H1 (cell line): ENCODE measurements at regions not wholly inside any gene's neighbourhood (a gene's known extent, or its start where the extent isn't known, plus 50 kb on each side); places are given as distances from the start of the nearest gene placed in this dataset.

Source experiments
- CTCF ChIA-PET: fragments of 300-600 bp; sonication (Branson Sonifier 250); formaldehyde crosslinking; loops from one replicate; lab custom pipeline; 2021; ENCODE audit not compliant: partially characterized antibody; lab: Charles Lee
- POLR2A ChIA-PET: fragments of 300-600 bp; sonication (Branson Sonifier 250); formaldehyde crosslinking; loops from one replicate; lab custom pipeline; 2021; ENCODE audit warnings: inconsistent platforms; ENCODE audit not compliant: partially characterized antibody; lab: Charles Lee
- DNase-seq, 2 experiments: peaks; one replicate each; pipeline versions ENCODE4 v3.0.0 to v3.0.0-alpha.2; 2010 to 2022; ENCODE audit warnings: low spot score in 2 of 2, low read depth in 1 of 2, mixed read lengths in 1 of 2
- FAIRE-seq: peaks from 2 replicates; lab custom pipeline; 2011; peaks lifted over from hg19 to GRCh38; lab: Jason Lieb, UNC
- H2AFZ ChIP-seq: 2 replicates; pipeline ENCODE4 v1.8.1; 2012; ENCODE audit warnings: low read length, inconsistent platforms
- H2AK5ac ChIP-seq: 2 replicates; pipeline ENCODE4 v1.6.1; 2013; ENCODE audit warnings: low read depth, low read length
- H2BK120ac ChIP-seq: replicated peaks from 2 replicates; pipeline ENCODE3; 2013; ENCODE audit warnings: low read depth, low read length, inconsistent platforms
- H2BK12ac ChIP-seq: 2 replicates; pipeline ENCODE4 v1.6.1; 2013; ENCODE audit warnings: low read depth, low read length
- H2BK15ac ChIP-seq: 2 replicates; pipeline ENCODE4 v1.6.1; 2013; ENCODE audit warnings: low read length
- H2BK20ac ChIP-seq: 2 replicates; pipeline ENCODE4 v1.6.1; 2013; ENCODE audit warnings: low read length
- H2BK5ac ChIP-seq: 2 replicates; pipeline ENCODE4 v1.6.1; 2013; ENCODE audit warnings: low read depth, low read length
- H3K14ac ChIP-seq: 2 replicates; pipeline ENCODE4 v1.6.1; 2013; ENCODE audit warnings: inconsistent platforms; ENCODE audit not compliant: insufficient read length
- H3K18ac ChIP-seq: 2 replicates; pipeline ENCODE4 v1.6.1; 2013; ENCODE audit warnings: low read length; ENCODE audit errors: extremely low read depth
- H3K23ac ChIP-seq: 2 replicates; pipeline ENCODE4 v1.6.1; 2013; ENCODE audit warnings: inconsistent platforms; ENCODE audit not compliant: insufficient read length
- H3K23me2 ChIP-seq: 2 replicates; pipeline ENCODE4 v1.6.1; 2013; ENCODE audit warnings: low read depth, low read length
- H3K27ac ChIP-seq: 2 replicates; pipeline ENCODE4 v1.6.1; 2011; ENCODE audit warnings: low read depth, low read length, inconsistent platforms
- H3K27me3 ChIP-seq, 4 experiments: replicated peaks in 1 of 4; 1 replicate in 1 of 4; 2 replicates in 3 of 4; pipeline versions ENCODE4 v1.6.1 to v1.8.1; 2011 to 2013; ENCODE audit warnings: low read length in 3 of 4, mild to moderate bottlenecking in 3 of 4, inconsistent platforms in 2 of 4, mixed read lengths in 2 of 4, moderate library complexity in 1 of 4; ENCODE audit not compliant: control insufficient read depth in 3 of 4, insufficient read depth in 3 of 4; ENCODE audit errors: extremely low read depth in 1 of 4
- H3K36me3 ChIP-seq, 4 experiments: 2 replicates each; pipeline versions ENCODE4 v1.6.1 to v1.8.1; 2011 to 2013; ENCODE audit warnings: mild to moderate bottlenecking in 4 of 4, low read length in 3 of 4, moderate library complexity in 2 of 4, control low read depth in 1 of 4, inconsistent platforms in 1 of 4; ENCODE audit not compliant: insufficient read depth in 4 of 4, control insufficient read depth in 2 of 4
- H3K4ac ChIP-seq: replicated peaks from 2 replicates; pipeline ENCODE3; 2013; ENCODE audit warnings: low read length, low read depth, mixed read lengths, inconsistent platforms; ENCODE audit not compliant: insufficient read length
- H3K4me1 ChIP-seq, 4 experiments: replicated peaks in 1 of 4; 1 replicate in 1 of 4; 2 replicates in 3 of 4; pipeline versions ENCODE4 v1.6.1 to v1.8.1; 2011 to 2013; ENCODE audit warnings: low read length in 3 of 4, inconsistent platforms in 2 of 4, mixed read lengths in 1 of 4; ENCODE audit not compliant: insufficient read depth in 4 of 4, control insufficient read depth in 3 of 4
- H3K4me2 ChIP-seq, 2 experiments: 2 replicates each; pipeline versions ENCODE4 v1.6.1 to v1.8.1; 2011 to 2013; ENCODE audit warnings: low read depth in 2 of 2, low read length in 2 of 2, control low read depth in 1 of 2, inconsistent platforms in 1 of 2, mild to moderate bottlenecking in 1 of 2; ENCODE audit not compliant: insufficient read depth in 1 of 2
- H3K4me3 ChIP-seq, 4 experiments: fragments of 200-600, 300-600 bp in 1 of 4; sonication (generic), shearing (Covaris generic), sonication (Bioruptor Twin) in 1 of 4; 2 replicates each; pipeline versions ENCODE4 v1.5.1 to v1.8.1; 2011 to 2016; ENCODE audit warnings: low read length in 4 of 4, low read depth in 3 of 4, control low read depth in 2 of 4, inconsistent platforms in 2 of 4, mild to moderate bottlenecking in 2 of 4, mixed read lengths in 1 of 4, moderate library complexity in 1 of 4; ENCODE audit not compliant: insufficient read depth in 2 of 4; ENCODE audit errors: extremely low read depth in 1 of 4
- H3K56ac ChIP-seq: replicated peaks from 2 replicates; pipeline ENCODE3; 2013; ENCODE audit warnings: low read depth, mild to moderate bottlenecking, mixed read lengths, low read length, inconsistent platforms; ENCODE audit not compliant: insufficient read length
- H3K79me1 ChIP-seq: 2 replicates; pipeline ENCODE4 v1.6.1; 2013; ENCODE audit warnings: low read depth, low read length, control low read depth
- H3K79me2 ChIP-seq, 2 experiments: 2 replicates each; pipeline versions ENCODE4 v1.6.1 to v1.8.1; 2012 to 2013; ENCODE audit warnings: low read length in 2 of 2, mild to moderate bottlenecking in 2 of 2, inconsistent platforms in 1 of 2; ENCODE audit not compliant: insufficient read depth in 2 of 2, control insufficient read depth in 1 of 2
- H3K9ac ChIP-seq, 4 experiments: replicated peaks in 1 of 4; 1 replicate in 1 of 4; 2 replicates in 3 of 4; pipeline versions ENCODE4 v1.6.1 to v1.8.1; 2011 to 2013; ENCODE audit warnings: low read depth in 3 of 4, low read length in 3 of 4, control low read depth in 2 of 4, mild to moderate bottlenecking in 2 of 4, moderate library complexity in 2 of 4, inconsistent platforms in 1 of 4; ENCODE audit errors: extremely low read depth in 1 of 4
- H3K9me3 ChIP-seq, 2 experiments: 2 replicates each; pipeline versions ENCODE4 v1.6.1 to v1.8.1; 2012 to 2013; ENCODE audit warnings: mild to moderate bottlenecking in 2 of 2, moderate library complexity in 2 of 2, control low read depth in 1 of 2, inconsistent platforms in 1 of 2, low read depth in 1 of 2, low read length in 1 of 2, mixed read lengths in 1 of 2; ENCODE audit not compliant: insufficient read depth in 2 of 2
- H4K20me1 ChIP-seq, 2 experiments: replicated peaks in 1 of 2; 2 replicates each; pipeline versions ENCODE3 to v1.8.1; 2011 to 2013; ENCODE audit warnings: inconsistent platforms in 2 of 2, low read length in 2 of 2, mild to moderate bottlenecking in 1 of 2; ENCODE audit not compliant: insufficient read depth in 2 of 2, control insufficient read depth in 1 of 2
- H4K5ac ChIP-seq: 2 replicates; pipeline ENCODE4 v1.6.1; 2013; ENCODE audit warnings: low read length, low read depth, mixed read lengths, inconsistent platforms; ENCODE audit not compliant: insufficient read length
- H4K8ac ChIP-seq: 2 replicates; pipeline ENCODE4 v1.8.0; 2013; ENCODE audit warnings: mild to moderate bottlenecking, moderate library complexity, low read length, inconsistent platforms; ENCODE audit not compliant: insufficient read depth; ENCODE audit errors: extremely low read depth
- H4K91ac ChIP-seq: replicated peaks from 2 replicates; pipeline ENCODE3; 2013; ENCODE audit warnings: low read length, mixed read lengths, inconsistent platforms; ENCODE audit not compliant: insufficient read length
- ASH2L ChIP-seq: fragments of 200-600, 300-600 bp; sonication (generic); IDR thresholded peaks from one replicate; pipeline ENCODE4 v1.7.1; 2017; ENCODE audit warnings: low read length
- BACH1 ChIP-seq: IDR thresholded peaks from 2 replicates; pipeline ENCODE4 v1.6.1; 2012; ENCODE audit warnings: low read length, improper control_type of control experiment
- CHD1 ChIP-seq: IDR thresholded peaks from 2 replicates; pipeline ENCODE4 v1.6.1; 2012; ENCODE audit warnings: low read depth, low read length, improper control_type of control experiment
- CTCF ChIP-seq, 3 experiments: IDR thresholded peaks; 1 replicate in 2 of 3; 2 replicates in 1 of 3; pipeline versions ENCODE4 v1.5.1 to v1.6.1; 2011; ENCODE audit warnings: low read length in 3 of 3, mild to moderate bottlenecking in 3 of 3, inconsistent platforms in 2 of 3, low read depth in 1 of 3, moderate library complexity in 1 of 3; ENCODE audit not compliant: insufficient read depth in 1 of 3; ENCODE audit errors: control extremely low read depth in 1 of 3
- E2F6 ChIP-seq: IDR thresholded peaks from 2 replicates; pipeline ENCODE4 v1.6.1; 2012; ENCODE audit warnings: inconsistent platforms
- EZH2 ChIP-seq: fragments of 200-600 bp; sonication (generic); IDR thresholded peaks from 2 replicates; pipeline ENCODE4 v1.7.1; 2012; ENCODE audit warnings: low read depth, mild to moderate bottlenecking, moderate library complexity, low read length, inconsistent platforms; ENCODE audit not compliant: severe bottlenecking
- HDAC6 ChIP-seq: IDR thresholded peaks from one replicate; pipeline ENCODE4 v1.7.1; 2012; ENCODE audit warnings: low read depth, mild to moderate bottlenecking, inconsistent platforms, low read length, moderate library complexity
- SP1 ChIP-seq: IDR thresholded peaks from 2 replicates; pipeline ENCODE4 v1.6.1; 2011; ENCODE audit warnings: low read depth, low read length
- TAF7 ChIP-seq: optimal IDR thresholded peaks from 2 replicates; pipeline ENCODE3; 2011; ENCODE audit warnings: low read depth, mild to moderate bottlenecking, inconsistent platforms, low read length, moderate library complexity, borderline replicate concordance
- TBP ChIP-seq: IDR thresholded peaks from 2 replicates; pipeline ENCODE4 v1.6.1; 2011; ENCODE audit warnings: low read depth, low read length, improper control_type of control experiment
- USF2 ChIP-seq: IDR thresholded peaks from 2 replicates; pipeline ENCODE4 v1.6.1; 2011; ENCODE audit warnings: low read length, improper control_type of control experiment
- WGBS, 2 experiments: shearing (Covaris generic) in 1 of 2; methylation state at CpG; one replicate each; pipeline versions ENCODE4 v1.1.6 to v1.1.7; 2013 to 2015; ENCODE audit warnings: low lambda C conversion rate in 2 of 2, mixed read lengths in 2 of 2, inconsistent platforms in 1 of 2, low coverage in 1 of 2, missing lambda C conversion rate in 1 of 2; ENCODE audit not compliant: insufficient replicate concordance in 2 of 2, insufficient coverage in 1 of 2, insufficient read length in 1 of 2; ENCODE audit errors: extremely low coverage in 1 of 2, missing lambda C conversion rate in 1 of 2; 5-methylcytosine and 5-hydroxymethylcytosine counted together

- Histone ChIP-seq H4K91ac (no peak overlapping the region), H3K9me3 (no peaks in the 10 kb centered on the region), H2BK12ac (peak overlapping the region; percentile 64; the same call in 1 of the 2 replicates), H3K4me2 (no peak overlapping the region), H3K27me3 (no peaks in the 10 kb centered on the region), H4K20me1 (no peaks in the 10 kb centered on the region), H3K79me2 (no peaks in the 10 kb centered on the region), H3K4ac (no peak overlapping the region), H4K5ac (no peak overlapping the region), H3K4me3 (no peak overlapping the region), H3K79me1 (no peaks in the 10 kb centered on the region), H3K23ac (no peak overlapping the region), H3K23me2 (no peaks in the 10 kb centered on the region), H3K9ac (no peak overlapping the region), H2BK20ac (no peak overlapping the region), H2AK5ac (no peak overlapping the region), H2BK15ac (0 out of 2 replicates have a peak overlapping the region, but pooled peaks have one; percentile 5), H2AFZ (no peak overlapping the region), H2BK5ac (no peak overlapping the region), H3K36me3 (no peaks in the 10 kb centered on the region), H2BK120ac (no peak overlapping the region), H4K8ac (no peak overlapping the region), H3K56ac (no peak overlapping the region), H3K14ac (no peak overlapping the region), H3K4me1 (peaks cover 1 to 13% (median 2%) of the 10 kb centered on the region in 4 experiments; a peak in 3 of 7 replicates), H3K18ac (no peak overlapping the region), H3K27ac (no peak overlapping the region)
- ChIA-PET POLR2A (no interaction called here), CTCF (no interaction called here)
- no peak for DNase-seq
- WGBS, 2 experiments: 93% methylated on average over 9 of the region's 9 CpGs; no CpG with 5 or more reads in 1 of the 2 experiments
- no peak for FAIRE-seq
- no peak for TF ChIP-seq HDAC6
- no peak for TF ChIP-seq TAF7
- no peak for TF ChIP-seq E2F6
- no peak for TF ChIP-seq ASH2L
- TF ChIP-seq EZH2: no peak
- TF ChIP-seq CTCF (IDR thresholded peaks at IDR 0.05; ENCODE audit: control extremely low read depth in 1 of 3, insufficient read depth in 1 of 3, low read depth in 1 of 3, low read length in 3 of 3): no peak
- no peak for TF ChIP-seq USF2
- no peak for TF ChIP-seq CHD1
- TF ChIP-seq SP1: no peak
- no peak for TF ChIP-seq BACH1
- TF ChIP-seq TBP: no peak
Measured at GRCh38 chr7:131232768-131233167, 94.9 kb upstream of the MKLN1 start.
